ENCODE measurements at regions not wholly inside any gene's neighbourhood (a gene's known extent, or its start where the extent isn't known, plus 50 kb on each side); places are given as distances from the start of the nearest gene placed in this dataset.

DNA sequence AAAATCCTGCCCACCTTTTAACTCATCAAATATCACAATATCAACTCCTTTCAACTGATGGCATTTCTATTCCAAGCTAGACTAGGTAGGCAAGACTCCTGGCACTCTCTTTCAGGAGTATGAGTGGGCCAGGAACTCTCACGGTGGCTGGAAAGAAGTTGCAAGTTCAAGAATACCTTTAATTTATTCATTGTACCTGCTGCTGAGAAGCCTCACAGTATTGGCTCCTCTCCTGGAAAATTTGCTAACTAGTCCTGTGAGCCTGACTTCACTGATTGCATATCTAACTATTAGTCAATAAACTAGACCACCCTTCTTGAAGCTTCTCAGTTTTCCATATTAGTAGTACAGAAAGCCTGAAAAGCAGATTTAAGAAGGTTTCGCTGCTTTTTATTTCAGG is 120.2 kb downstream of the DUSP10 start:
- Mint-ChIP-seq H3K27ac (ENCODE audit: unreplicated experiment) (no peak overlapping the region), H3K36me3 (ENCODE audit: low read depth, unreplicated experiment) (no peaks in the 10 kb centered on the region), H3K9me3 (ENCODE audit: unreplicated experiment) (no peaks in the 10 kb centered on the region), H3K4me1 (ENCODE audit: unreplicated experiment) (no peaks in the 10 kb centered on the region), H3K4me3 (ENCODE audit: unreplicated experiment) (no peak overlapping the region), H3K27me3 (ENCODE audit: unreplicated experiment) (no peaks in the 10 kb centered on the region)
- no peak for DNase-seq (ENCODE audit: low spot score)
- TF ChIP-seq, protein P1, sequence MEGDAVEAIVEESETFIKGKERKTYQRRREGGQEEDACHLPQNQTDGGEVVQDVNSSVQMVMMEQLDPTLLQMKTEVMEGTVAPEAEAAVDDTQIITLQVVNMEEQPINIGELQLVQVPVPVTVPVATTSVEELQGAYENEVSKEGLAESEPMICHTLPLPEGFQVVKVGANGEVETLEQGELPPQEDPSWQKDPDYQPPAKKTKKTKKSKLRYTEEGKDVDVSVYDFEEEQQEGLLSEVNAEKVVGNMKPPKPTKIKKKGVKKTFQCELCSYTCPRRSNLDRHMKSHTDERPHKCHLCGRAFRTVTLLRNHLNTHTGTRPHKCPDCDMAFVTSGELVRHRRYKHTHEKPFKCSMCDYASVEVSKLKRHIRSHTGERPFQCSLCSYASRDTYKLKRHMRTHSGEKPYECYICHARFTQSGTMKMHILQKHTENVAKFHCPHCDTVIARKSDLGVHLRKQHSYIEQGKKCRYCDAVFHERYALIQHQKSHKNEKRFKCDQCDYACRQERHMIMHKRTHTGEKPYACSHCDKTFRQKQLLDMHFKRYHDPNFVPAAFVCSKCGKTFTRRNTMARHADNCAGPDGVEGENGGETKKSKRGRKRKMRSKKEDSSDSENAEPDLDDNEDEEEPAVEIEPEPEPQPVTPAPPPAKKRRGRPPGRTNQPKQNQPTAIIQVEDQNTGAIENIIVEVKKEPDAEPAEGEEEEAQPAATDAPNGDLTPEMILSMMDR (IDR thresholded peaks at IDR 0.05; ENCODE audit: unreplicated experiment) = no peak

DNA sequence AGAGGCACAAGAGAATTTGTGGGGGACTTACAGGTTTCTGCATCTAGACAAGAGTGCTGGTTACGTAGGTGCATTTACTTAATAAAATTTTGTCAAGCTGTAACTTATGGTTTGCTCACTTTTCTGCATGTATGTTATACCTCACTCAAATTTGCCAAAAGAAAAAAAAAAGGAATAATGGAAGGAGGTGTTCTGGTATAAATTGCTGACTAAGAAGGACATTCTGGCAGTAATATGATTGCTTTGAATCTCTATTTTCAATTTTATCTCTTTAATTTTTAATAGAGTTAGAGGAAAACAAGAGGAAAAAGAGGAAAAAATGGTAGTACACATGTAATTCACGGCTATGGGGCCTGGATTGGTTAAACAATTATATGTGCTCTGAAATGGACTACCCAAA is 119.5 kb downstream of the DUSP10 start:
- H3K27ac Mint-ChIP-seq (ENCODE audit: unreplicated experiment) = no peak overlapping the region
- TF ChIP-seq, protein P1 (IDR thresholded peaks at IDR 0.05; ENCODE audit: unreplicated experiment) = no peak
- no peaks in the 10 kb centered on the region for H3K27me3 Mint-ChIP-seq (ENCODE audit: unreplicated experiment)
- no peaks in the 10 kb centered on the region for H3K4me1 Mint-ChIP-seq (ENCODE audit: unreplicated experiment)
- H3K36me3 Mint-ChIP-seq (ENCODE audit: low read depth, unreplicated experiment) = no peaks in the 10 kb centered on the region
- H3K9me3 Mint-ChIP-seq (ENCODE audit: unreplicated experiment) = no peaks in the 10 kb centered on the region
- H3K4me3 Mint-ChIP-seq (ENCODE audit: unreplicated experiment) = no peak overlapping the region
- DNase-seq (ENCODE audit: low spot score) = no peak

DNA sequence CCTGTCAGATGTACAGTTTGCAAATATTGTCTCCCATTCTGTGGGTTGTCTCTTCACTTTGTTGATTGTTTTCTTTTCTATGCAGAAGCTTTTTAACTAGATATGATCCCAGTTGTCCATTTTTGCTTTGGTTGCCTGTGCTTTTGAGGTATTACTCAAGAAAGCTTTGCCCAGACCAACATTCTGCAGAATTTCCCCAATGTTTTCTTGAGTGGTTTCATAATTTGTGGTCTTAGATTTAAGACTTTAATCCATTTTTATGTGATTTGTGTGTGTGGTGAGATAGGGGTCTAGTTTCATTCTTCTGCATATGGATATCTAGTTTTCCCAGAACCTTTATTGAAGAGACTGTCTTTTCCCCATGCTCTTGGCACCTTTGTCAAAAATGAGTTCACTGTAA is 116.9 kb downstream of the DUSP10 start:
- H3K4me1 Mint-ChIP-seq (ENCODE audit: unreplicated experiment) = no peaks in the 10 kb centered on the region
- H3K4me3 Mint-ChIP-seq (ENCODE audit: unreplicated experiment) = no peak overlapping the region

DNA sequence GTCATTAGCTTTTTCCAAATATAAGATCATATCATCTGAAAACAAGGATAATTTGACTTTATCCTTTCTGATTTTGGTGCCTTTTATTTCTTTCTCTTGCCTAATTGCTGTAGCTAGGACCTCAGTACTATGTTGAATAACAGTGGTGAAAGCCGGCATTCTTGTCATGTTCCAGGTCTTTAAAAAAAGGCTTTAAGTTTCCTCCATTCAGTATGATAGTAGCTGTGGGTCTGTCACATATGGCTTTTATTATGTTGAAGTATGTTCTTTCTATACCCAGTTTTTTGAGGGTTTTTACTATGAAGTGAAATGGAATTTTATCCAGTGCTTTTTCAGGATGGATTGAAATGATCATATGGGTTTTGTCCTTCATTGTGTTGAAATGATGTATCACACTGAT is 115.8 kb downstream of the DUSP10 start:
- Mint-ChIP-seq H3K4me3 (ENCODE audit: unreplicated experiment) (no peak overlapping the region), H3K27me3 (ENCODE audit: unreplicated experiment) (no peaks in the 10 kb centered on the region)
- DNase-seq (ENCODE audit: low spot score) = no peak

More for the DNA sequence above, 116.9 kb downstream of the DUSP10 start:
- Mint-ChIP-seq H3K27ac (ENCODE audit: unreplicated experiment) (no peak overlapping the region), H3K27me3 (ENCODE audit: unreplicated experiment) (no peaks in the 10 kb centered on the region), H3K36me3 (ENCODE audit: low read depth, unreplicated experiment) (no peaks in the 10 kb centered on the region), H3K9me3 (ENCODE audit: unreplicated experiment) (no peaks in the 10 kb centered on the region)
- TF ChIP-seq, protein P1 (IDR thresholded peaks at IDR 0.05; ENCODE audit: unreplicated experiment) = no peak
- no peak for DNase-seq (ENCODE audit: low spot score)

DNA sequence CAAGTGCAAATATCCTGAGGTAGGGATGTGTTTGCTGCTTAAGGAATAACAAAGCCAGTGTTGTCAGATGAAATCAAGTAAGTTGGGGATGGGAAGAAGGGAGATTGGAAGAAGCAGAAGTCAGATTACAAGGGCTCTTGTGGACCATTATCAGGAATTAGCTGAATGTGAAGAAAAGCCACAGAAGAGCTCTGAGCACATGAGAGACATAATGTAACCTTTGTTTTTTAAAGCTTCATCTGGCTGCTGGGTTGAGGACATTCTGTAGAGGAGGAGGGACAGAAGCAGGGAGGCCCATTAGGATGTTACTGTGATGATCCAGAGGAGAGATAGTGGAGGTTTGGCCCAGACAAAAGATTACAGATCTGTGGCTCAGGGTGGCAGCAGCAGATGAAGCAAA is 111.7 kb downstream of the DUSP10 start:
- H3K27ac Mint-ChIP-seq (ENCODE audit: unreplicated experiment) = no peak overlapping the region
- TF ChIP-seq, protein P1 (IDR thresholded peaks at IDR 0.05; ENCODE audit: unreplicated experiment) = no peak
- no peaks in the 10 kb centered on the region for H3K36me3 Mint-ChIP-seq (ENCODE audit: low read depth, unreplicated experiment)
- DNase-seq (ENCODE audit: low spot score) = no peak
- H3K27me3 Mint-ChIP-seq (ENCODE audit: unreplicated experiment) = no peaks in the 10 kb centered on the region
- H3K4me1 Mint-ChIP-seq (ENCODE audit: unreplicated experiment) = no peaks in the 10 kb centered on the region
- H3K4me3 Mint-ChIP-seq (ENCODE audit: unreplicated experiment) = no peak overlapping the region
- H3K9me3 Mint-ChIP-seq (ENCODE audit: unreplicated experiment) = no peaks in the 10 kb centered on the region

More for the DNA sequence above, 115.8 kb downstream of the DUSP10 start:
- TF ChIP-seq, protein P1 (IDR thresholded peaks at IDR 0.05; ENCODE audit: unreplicated experiment) = no peak
- no peaks in the 10 kb centered on the region for H3K9me3 Mint-ChIP-seq (ENCODE audit: unreplicated experiment)
- no peaks in the 10 kb centered on the region for H3K36me3 Mint-ChIP-seq (ENCODE audit: low read depth, unreplicated experiment)
- no peaks in the 10 kb centered on the region for H3K4me1 Mint-ChIP-seq (ENCODE audit: unreplicated experiment)
- H3K27ac Mint-ChIP-seq (ENCODE audit: unreplicated experiment) = no peak overlapping the region

Measured in endothelial cell (in vitro differentiated cells).